GM21619 (cell line): ENCODE measurements at regions not wholly inside any gene's neighbourhood (a gene's known extent, or its start where the extent isn't known, plus 50 kb on each side); places are given as distances from the start of the nearest gene placed in this dataset.

ENCODE experiments used
- ATAC-seq: cut with Tn5 transposase; IDR thresholded peaks from one replicate; pipeline ENCODE4 v1.9.1; 2021; ENCODE audit not compliant: unreplicated experiment

DNA sequence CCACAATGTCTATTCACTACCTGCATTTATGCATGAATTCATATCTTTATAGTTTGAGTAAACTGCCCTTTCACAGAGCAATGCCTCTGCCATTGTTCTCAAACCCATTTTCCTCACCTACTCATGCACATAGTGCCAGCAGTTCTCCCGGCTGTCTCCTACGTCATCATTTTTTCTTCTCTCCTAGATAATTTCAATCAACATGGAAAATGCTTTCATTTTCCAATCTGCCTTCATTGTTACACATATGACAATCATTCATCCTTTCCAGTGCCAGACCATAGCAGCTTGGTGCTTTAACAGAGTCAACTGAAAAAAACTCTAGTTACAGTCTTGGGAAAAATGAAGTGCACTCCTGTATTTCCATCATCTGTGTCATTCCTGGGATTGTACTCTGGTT is 514.8 kb upstream of the CTNND2 start:
- ATAC-seq, result no peak

DNA sequence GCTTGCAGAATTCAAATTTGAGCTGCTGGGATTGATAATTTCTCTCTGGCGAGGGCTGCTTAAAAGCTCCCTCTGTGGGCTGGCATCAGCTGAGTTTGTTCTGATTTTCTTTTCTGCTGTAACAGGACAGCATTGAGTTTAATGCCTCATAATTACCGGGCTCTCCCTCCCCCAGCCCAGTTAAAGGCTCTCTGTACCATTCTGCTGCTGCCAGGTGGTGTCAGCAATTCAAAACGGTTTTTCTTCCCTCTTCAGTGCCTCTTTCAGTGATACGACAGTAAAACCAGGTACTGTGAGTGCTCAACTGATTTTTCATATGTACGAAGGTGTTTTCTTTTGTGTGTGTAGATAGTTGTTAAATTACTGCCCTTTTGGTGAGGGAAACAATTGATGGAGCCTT is 509.3 kb upstream of the CTNND2 start:
- ATAC-seq, result no peak

DNA sequence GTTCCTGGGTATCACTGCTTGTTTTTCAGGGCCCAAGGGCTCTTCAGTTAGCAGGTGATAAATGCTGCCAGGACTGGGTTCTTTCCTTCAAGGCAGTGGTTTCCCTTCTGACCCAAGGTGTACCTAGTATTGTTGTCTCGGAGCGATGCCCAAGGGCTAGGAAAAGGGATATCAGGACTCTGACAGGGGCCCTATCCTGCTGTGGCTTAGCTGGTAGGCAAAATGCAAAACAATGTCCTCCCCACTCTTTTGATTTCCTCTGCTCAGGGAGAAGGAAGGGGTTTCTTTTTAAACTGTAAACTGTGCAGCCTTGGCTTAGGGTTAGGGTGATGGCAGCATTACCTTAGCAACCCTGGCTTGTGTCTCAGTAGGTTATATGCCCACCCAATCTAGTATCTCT is 508.8 kb upstream of the CTNND2 start:
- ATAC-seq, result no peak

DNA sequence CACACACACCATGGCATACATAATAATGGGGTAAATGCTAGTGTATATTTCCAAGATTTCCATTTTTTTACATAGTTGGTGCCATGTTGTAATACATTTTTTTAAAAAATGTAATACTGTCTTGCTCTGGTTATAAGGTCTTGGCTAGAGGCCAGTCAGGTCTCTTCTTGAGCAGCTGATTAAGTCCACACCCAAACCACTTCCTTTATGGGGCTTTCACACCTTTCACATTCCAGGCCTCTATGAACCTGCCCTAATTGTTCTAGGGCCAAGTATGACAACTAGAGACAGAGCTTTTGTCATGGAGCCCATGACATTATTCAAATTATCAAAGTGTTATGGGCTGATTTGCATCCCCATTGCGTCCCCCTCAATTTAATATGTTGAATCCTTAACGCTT is 495.6 kb upstream of the CTNND2 start:
- no peak for ATAC-seq

DNA sequence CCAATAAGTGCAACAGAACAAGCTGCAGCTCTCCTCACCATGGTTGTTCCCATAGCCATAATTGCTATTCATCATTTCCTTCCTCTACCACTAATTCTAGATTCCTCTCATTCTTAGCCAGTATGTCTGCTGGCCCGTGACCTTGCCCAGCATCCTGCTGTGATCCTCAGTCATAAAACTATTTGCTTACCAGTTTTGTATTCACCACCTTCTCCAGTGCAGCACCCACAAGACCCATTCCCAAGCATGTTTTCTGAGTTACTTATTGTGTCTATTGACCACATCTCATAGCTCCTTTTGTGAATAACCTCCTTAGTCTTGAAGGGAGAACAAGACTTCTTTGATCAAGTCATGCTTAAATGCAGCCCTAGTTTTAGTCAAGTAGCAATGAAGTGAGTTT is 488.0 kb upstream of the CTNND2 start:
- no peak for ATAC-seq

DNA sequence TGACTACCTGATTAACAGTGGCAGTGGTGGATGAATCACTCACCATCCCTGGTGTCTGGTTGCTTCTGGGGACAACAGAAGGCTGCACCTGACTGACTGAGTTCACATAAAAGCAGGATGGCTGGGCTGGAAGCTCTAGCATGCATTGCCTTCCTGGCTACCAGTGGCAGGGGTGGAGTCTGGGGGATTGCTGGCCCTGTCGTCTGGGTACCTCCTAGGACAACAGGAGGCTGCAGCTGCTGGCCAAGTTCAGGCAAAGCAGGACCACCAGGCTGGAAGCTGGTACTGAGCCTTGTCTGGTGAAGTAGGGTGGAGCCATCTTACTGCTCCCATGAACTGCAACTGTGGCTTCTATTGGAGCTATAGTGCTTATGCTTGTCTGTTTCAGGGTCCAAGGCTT is 480.8 kb upstream of the CTNND2 start:
- ATAC-seq, result no peak

DNA sequence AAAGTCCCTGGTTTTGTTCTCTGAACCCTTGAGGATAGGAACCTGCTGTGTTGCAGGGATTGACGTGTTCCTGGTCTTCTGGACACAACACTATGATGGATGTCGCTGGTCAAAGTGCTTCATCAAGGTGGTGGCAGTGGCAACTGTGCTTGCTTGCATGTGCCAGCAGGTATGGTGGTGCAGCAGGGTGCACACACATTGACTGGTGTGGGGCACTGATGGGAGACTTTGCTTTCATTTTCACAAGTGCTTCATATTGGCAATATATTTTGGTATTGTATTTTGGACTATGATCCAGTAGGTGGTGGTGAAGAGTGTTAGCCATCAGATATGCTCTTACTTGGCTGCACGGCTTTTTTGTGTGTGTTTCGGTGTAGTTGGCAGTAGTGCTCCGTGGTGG is 479.8 kb upstream of the CTNND2 start:
- ATAC-seq, result no peak

DNA sequence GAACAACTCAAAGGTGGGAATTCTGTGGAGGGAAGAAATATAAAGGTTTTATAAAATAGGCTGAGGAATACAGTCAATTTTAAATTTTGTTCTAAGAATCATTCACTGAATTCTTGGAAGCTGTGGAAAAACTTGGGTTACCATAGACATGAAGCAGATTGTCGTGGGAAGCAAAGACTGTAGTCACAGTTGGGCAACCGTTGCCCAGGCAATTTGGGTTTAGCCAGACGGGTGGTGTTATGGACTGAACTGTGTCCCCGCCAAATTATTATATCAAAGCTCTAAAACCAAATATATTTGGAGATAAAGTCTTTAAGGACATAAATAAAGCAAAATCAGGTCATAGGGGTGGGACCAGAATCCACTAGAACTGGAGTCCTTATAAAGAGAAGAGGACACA is 463.7 kb upstream of the CTNND2 start:
- no peak for ATAC-seq

DNA sequence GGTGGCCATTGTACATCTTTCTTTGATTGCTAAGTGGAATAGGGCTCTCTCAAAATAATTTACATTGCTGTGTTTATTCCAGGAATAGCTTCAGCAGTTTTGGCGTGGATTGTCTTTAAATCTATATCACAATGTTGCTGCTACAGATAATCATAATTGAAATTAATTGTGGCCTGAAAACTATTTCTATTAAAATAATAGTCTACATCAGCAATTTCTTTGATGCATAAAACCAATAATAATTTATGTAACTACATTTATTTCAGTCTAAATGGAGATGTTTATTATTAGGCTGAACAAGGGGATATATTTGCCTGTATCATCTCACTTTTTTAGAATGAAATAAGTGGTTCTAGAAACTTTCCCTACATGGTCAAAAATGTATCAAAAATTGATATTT is 456.0 kb upstream of the CTNND2 start:
- ATAC-seq, result no peak

DNA sequence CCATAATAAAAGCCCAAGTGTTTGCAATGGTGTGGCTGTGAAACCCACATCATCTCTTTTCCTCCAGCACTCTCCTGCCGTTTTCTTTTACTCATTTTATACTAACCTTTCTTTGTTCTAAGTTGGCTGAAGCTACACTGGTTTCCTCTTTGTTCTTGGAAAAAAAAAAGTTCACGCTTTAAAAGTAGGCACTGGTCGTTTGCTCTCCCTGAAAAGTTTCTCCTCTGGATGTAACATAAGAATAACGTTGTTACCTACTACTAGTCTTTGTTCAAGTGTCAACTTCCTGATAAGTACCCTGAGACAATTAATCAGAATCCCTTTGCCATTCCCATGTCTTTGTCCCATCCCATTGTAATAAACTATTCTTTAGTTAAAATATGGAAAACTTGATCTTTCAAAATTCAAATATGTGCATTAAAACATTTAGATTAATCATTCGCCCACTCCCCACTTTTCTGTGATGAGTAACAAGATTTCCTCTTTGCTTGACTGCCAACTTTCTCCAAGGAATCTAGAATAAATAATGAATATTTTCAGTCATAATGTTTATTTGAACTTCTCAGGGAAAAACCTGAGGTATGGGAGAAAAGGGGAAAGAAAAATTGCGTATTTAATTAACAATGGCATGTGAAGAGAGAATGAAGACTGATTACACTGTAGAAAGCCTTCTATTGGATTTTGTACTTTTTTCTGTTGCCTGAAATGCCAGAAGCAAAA is 454.3 kb upstream of the CTNND2 start:
- no peak for ATAC-seq

DNA sequence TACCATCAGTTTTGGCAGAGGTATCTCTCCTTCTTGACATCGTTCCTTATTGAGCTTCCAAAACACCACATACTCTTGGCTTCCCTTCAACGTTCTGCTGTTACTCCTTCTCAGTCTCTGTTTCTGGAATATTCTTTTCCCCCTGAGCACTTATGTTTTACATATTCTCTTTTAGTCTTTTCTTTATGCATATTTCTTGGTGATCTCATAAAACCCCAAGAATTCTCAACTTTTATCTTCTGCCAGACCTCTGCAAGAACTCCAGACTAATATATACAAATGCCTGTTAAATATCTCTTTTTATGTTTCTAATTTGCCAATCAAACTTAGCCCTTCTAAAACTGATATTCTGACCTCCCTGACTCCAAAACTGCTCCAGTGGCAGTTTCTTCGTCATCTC is 453.4 kb upstream of the CTNND2 start:
- ATAC-seq, result no peak

DNA sequence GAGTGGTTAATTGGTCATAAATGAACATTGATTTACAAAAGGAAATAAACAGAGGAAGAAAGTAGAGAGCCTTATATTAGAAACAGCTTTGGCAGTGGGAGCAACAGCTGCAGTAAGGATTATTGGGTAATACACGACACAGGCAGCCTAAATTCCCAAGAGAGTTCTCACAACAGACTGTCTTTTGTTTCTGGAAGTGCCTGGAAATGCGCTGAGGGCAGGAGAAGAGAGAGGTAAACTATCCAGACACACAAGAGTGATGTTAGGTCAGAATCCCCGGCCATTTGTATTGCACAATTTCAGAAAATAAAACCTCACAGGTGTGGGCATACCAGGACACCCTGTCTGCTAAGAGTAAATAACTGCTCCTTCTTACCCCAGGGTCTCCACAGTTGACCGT is 450.4 kb upstream of the CTNND2 start:
- ATAC-seq, result no peak

DNA sequence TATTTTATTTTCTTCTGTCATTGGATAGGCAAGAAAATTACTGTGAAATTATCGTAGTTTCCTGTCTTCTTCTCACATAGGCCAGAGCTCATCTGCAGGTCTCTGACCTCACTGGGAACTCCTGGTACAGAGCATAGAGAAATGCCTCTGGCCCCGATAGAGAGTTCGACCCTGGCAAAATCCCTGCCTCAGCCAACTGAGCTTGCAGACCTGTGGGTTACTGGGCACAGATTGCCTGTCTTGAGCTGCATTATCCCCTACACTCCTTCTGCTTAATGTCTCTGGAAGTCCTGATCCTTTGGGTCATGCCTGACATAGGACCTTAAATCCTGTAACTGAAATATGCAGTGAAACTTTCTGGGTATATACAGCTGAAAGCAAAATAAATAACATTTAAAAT is 439.3 kb upstream of the CTNND2 start:
- no peak for ATAC-seq

DNA sequence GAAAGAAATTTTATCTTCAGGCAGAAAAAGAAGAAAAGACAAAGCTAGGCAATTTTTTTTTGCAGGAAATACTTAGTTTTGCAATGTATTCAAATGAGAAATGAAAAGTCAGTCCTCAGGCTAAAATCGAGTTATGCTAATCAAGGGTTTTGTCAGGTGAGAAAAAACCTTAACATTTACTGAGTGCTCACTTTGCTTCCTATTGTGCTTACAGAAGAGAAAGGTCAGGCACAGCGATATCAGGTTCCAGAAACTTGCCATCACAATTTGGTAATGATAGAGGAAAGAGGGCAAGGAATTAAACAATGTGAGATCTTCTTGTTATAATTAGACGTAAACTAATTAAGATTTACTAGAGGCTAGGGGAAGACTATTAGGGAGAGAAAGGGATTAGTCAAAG is 431.7 kb upstream of the CTNND2 start:
- no peak for ATAC-seq

DNA sequence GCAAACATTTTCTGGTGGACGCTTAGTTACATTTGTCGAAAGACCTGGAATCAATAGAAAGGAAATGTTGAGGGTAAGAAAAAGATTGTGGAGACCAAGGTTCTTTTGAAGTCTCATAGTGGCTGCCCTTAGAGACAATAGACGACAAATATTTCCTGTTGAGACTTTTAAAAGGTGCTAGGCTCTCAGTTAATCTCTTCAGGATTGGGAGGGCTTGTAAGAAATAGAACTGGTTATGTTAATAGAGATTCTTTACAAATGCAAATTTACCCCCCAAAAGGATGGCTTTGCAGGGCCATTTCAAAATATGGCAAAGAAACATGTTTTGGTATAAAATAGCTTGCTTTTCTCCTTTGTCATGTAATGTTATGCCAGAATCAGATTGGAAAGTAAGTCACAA is 428.2 kb upstream of the CTNND2 start:
- ATAC-seq, result no peak

DNA sequence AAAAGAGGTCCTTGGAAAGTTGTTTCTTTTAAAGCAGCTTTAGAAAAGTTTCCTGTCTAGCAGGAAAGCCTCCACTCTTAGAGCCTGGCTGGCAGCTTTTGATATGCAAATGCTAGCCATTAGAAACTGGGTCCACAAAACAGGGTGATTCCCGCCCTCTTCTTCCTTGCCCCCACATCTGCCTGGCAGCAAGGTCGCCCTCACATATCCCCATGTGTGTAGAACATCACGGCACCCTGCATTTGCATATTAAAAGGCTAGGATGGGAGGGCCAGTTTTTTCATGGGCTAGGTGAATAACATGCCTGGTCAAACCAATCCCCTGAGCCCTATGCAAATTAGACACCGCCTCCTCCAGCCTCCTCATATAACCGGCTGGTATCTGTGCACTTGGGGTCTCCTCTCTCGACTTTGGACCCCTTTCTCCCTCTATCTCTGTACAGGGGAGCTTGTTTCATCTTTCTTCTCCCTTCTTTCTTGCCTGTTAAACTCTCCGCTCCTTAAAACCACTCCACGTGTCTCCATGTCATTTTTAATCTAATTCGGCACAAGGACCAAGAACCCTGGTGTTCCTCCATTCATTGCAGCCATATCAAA is 426.8 kb upstream of the CTNND2 start:
- no peak for ATAC-seq

DNA sequence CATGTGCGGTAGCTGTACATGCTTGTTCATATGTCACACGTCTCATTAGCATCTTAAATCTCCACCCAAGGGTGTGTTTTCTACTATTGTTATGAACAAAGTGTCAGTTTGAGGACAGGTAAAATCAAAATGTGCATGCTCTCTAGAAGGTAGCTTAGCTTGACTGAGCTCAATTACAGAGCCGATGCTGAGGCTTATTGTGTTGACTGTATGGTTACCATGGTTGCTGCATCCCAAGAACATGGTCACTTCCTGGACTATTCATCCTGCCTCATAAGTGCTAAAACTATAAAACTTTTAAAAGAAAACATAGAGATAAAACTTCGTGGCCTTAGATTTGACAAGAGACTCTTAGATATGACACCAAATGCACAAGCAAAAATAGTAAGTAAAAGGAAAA is 426.1 kb upstream of the CTNND2 start:
- no peak for ATAC-seq

DNA sequence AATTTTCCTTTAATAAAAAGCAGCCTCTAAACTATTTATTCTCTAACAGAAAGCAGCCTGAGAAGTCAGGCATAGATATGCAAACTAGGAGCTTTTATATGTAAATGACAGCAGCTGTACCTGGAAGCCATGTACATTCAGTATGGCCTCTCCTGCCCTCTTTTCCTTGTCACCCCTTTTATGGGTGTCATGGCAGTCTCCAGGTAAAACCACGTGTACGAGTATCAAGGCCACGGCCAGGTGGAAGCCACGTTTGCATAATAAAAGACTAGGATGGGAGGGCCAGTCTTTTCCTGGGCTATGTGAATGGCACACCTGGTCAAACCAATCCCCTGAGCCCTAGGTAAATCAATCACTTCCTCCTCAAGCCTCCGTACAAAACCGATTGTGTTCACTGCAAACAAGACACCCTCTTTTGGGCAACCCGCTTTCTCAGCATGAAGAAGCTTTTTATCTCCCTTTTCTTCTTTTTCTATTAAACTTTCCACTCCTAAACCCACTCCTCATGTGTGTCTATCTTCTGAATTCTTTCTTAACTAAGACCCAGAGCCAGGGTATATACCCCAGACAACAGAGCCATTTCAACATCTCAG is 419.5 kb upstream of the CTNND2 start:
- no peak for ATAC-seq

DNA sequence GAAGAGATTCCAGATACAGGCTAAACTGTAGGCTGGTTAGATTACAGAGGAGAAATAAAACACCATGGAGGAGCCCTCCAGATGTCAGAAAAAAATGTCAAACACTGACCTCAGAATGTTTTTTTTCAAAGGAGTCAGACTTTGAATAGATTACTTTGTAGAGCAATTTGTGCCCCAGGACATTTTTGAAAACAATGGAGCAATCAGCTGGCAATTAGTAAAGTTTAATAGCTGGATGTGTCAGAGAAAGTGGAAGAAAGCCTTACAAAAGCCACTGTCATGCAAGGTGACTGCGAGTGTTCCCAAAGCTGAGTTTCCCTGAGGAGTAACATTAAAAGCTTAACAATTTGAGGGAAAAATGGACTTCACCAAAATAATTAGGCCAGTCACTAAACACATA is 417.8 kb upstream of the CTNND2 start:
- ATAC-seq, result no peak

DNA sequence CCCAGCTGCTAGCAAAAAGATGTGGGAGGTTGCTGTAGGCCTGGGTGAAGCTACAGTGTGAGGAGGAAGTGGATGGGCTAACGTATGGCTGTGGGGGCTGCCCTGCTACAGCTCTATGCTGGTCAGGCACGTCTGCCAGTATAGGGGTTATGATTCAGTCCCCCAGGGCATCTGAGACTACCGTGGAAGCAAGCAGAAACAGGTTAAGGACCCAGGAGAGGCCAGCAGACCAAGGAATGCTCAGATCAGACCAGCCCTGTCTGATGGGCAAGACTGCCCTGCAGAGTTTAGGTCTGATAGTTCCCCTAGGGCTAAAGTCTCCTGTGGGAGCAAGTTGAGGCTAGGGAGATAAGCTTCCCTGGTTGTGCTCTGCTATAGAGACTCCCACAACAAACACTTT is 416.1 kb upstream of the CTNND2 start:
- ATAC-seq, result no peak

DNA sequence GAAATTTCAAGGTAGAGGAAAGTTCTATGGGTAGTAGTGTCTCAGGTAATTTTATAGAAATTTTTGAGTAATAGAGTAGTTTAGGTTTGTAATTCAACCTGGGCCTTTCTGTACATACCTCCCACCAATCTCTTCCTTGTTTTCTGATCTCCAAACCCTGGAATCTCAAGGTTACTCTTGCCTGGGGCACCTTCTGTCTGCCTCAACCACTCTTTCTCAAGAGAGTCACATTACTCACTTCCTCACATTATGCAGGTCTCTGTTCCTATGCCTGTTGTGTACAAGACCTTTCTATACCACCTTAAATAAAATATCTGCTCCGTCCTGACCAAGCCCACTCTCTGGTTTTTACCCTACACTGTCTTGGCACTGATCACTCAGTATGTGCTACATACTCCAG is 412.6 kb upstream of the CTNND2 start:
- no peak for ATAC-seq

DNA sequence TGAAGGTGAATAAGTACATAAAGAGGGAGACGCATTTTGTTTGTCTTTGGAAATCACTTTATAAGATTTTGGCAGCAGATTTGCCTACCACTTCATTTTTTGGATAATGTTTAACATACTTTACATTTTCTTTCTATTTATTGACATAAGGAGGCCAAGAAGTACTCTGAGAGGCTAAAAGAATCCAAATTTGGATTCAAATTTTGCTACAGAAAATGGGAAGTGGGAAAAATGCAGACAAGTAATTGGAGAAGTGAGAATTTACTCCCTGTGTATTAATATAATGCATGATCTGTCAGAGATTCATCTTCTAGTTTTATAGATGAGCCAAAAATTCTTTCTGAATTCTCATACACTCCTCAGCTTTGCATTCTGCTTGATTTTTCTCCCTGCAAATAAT is 411.2 kb upstream of the CTNND2 start:
- no peak for ATAC-seq

DNA sequence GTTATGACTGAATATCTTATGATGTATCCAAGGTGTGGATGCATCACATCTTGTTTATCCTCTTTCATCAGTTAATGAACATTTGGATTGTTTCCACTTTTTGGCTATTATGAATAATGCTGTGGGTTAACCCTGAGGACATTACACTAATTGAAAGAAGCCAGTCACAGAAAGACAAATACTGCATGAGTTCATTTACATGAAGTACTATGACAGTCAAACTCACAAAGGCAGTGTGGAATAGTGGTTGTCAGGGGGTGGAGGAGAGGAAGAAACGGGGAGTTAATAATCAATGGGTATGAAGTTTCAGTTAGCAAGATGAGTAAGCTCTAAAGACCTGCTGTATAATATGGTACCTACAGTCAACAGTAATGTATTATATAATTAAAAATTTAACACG is 409.4 kb upstream of the CTNND2 start:
- peak; percentile 79 for ATAC-seq
